AG09309 (cell line): ENCODE measurements at regions not wholly inside any gene's neighbourhood (a gene's known extent, or its start where the extent isn't known, plus 50 kb on each side); places are given as distances from the start of the nearest gene placed in this dataset.

Experiments used
- DNase-seq: peaks from one replicate; pipeline ENCODE4 v3.0.0-alpha.2; 2010; ENCODE audit warnings: low read depth
- H3K4me3 ChIP-seq: 2 replicates; pipeline ENCODE4 v1.5.1; 2011; ENCODE audit warnings: mild to moderate bottlenecking, low read depth, low read length, moderate library complexity; ENCODE audit not compliant: control insufficient read depth
- CTCF ChIP-seq: IDR thresholded peaks from 2 replicates; pipeline ENCODE4 v1.5.1; 2011; ENCODE audit warnings: mild to moderate bottlenecking, low read depth, low read length, inconsistent platforms; ENCODE audit not compliant: insufficient read depth, control insufficient read depth; ENCODE audit errors: missing control alignments

DNA sequence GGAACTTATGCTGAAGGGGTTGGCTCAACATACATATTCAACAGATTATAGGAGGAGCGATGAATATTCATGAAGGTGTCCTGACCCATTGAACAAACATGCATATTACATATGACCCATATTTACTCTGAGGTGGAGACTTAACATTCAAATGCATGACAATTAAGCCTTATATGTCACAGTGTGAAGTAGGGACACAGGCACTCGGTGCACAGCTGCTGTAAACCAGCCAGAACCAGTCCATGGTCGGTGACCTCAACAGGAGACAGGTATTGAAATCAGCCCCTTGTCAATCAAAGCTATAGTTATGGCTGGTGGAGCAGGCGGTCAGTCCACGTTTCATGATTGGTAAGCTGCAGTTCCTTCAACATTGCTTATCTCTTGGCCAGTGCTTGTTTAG is 347.3 kb downstream of the THBS2 start:
- no peak for DNase-seq
- no peak for TF ChIP-seq CTCF
- H3K4me3 ChIP-seq = no peak overlapping the region

- no peak for TF ChIP-seq CTCF
- no peak for DNase-seq
- no peak overlapping the region for H3K4me3 ChIP-seq
Observed at GRCh38 chr6:168905451-168906090, 348.1 kb downstream of the THBS2 start.

- no peak for TF ChIP-seq CTCF
- DNase-seq = no peak
- H3K4me3 ChIP-seq = no peak overlapping the region
Observed at GRCh38 chr6:168903613-168904345, 349.9 kb downstream of the THBS2 start.

DNA sequence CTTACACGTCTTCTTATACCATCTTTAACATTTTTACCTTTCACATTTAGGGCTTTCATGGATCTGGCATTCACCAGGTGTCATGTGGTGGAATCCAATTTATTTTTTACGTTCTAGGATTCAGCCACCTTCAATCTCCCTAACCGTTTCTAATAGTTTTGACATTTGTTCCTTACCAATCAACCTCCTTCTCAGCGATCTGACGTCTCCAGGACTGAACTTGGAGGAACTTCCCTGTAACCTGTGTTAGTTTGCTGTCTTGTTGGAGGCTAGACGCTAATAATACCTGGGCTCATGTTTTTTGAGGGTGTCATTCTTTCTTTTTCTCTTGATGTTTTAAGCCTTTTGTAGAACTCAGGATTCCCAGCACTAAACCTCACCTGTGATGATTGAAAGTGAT is 351.6 kb downstream of the THBS2 start:
- DNase-seq = no peak
- no peak for TF ChIP-seq CTCF
- H3K4me3 ChIP-seq = no peak overlapping the region

GRCh38 chr6:168901076-168901475 is 352.6 kb downstream of the THBS2 start:
- TF ChIP-seq CTCF = no peak
- H3K4me3 ChIP-seq = no peak overlapping the region
- no peak for DNase-seq

DNA sequence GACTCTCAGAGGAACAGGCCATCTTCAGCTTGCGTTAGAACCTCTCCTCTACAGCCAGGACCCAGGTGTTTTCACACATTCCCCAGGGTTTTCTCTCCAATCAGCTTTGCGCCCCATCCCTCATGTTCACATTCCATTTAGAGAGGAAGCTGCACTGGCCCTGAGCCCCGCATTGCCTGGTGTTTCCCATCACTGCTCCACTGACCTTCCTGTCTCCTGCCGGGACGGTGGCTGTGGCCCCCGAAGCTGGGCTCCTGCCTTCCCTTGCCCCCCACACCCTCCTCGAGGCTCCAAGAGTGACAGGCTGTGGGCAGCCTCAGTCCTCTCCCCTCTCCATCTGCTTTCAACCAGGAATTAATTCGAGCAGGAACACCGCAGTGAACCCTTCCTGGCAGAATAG is 357.3 kb downstream of the THBS2 start:
- no peak for DNase-seq
- H3K4me3 ChIP-seq = no peak overlapping the region
- TF ChIP-seq CTCF = no peak
